ENCODE measurements at regions not wholly inside any gene's neighbourhood (a gene's known extent, or its start where the extent isn't known, plus 50 kb on each side); places are given as distances from the start of the nearest gene placed in this dataset.

GRCh38 chr6:102352552-102352951 lies 959.0 kb downstream of the GRIK2 start:
- intact Hi-C loops (cut with DNase I) = no loop called here
- DNase-seq (ENCODE audit: missing footprints) (no peak), ATAC-seq (no peak)

DNA sequence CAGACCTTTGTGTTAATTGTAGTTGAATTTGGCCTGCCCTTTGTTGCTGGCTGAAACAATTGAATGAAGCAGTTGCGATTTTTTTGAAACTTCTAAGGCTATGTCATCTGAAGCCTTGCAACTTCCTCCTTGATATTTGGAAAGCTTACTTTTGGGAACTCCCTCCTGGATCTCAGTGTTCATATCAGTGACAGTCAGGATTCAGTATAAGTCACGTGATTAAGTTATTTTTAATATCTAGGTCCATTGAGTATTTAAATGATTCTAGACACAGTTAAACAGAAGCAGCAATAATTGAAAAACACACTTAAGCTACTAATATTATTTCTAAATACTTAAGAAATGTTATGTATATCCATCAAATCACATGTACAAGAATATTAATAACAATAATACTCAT lies 951.3 kb downstream of the GRIK2 start:
- DNase-seq (ENCODE audit: missing footprints) (no peak), ATAC-seq (no peak)
- intact Hi-C loops (cut with DNase I) = no loop called here

- ATAC-seq (no peak), DNase-seq (ENCODE audit: missing footprints) (no peak)
- intact Hi-C loops (cut with DNase I) = no loop called here
These were observed 946.8 kb downstream of the GRIK2 start for GRCh38 chr6:102340311-102340710.

GRCh38 chr6:102333736-102334135 lies 940.2 kb downstream of the GRIK2 start:
- intact Hi-C loops (cut with DNase I) = no loop called here
- no peak for ATAC-seq
- DNase-seq (ENCODE audit: missing footprints) = no peak

DNA sequence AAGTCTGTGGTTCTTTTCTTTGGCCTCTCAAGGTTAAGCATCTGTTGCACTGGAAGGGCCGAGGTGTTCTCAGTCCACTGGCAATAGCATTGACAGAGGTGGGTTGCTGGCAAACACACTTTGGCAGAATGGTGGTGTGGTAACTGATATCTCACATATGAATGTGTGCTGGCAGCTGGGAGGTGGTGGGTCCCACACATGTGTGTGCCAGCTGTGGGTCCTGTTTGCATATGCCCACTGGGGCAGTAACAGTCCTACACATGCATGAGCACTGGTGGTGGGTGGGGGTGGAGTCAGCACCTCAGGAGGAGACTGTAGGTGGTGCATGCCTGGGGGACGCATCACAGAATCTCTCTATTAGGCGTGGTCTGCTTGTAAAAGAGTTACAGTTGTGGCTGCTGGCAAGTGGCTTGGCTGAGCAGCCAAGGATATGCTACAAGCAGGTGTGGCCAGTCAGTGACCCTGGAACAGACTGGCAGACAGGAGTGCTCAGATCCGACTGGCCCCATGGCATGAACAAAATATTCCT lies 934.3 kb downstream of the GRIK2 start:
- intact Hi-C loops (cut with DNase I) = no loop called here
- DNase-seq (ENCODE audit: missing footprints) (no peak), ATAC-seq (peak; percentile 13)

GRCh38 chr6:102313699-102314098 lies 920.2 kb downstream of the GRIK2 start:
- DNase-seq (ENCODE audit: missing footprints) = no peak
- no peak for ATAC-seq
- intact Hi-C loops (cut with DNase I) = no loop called here

DNA sequence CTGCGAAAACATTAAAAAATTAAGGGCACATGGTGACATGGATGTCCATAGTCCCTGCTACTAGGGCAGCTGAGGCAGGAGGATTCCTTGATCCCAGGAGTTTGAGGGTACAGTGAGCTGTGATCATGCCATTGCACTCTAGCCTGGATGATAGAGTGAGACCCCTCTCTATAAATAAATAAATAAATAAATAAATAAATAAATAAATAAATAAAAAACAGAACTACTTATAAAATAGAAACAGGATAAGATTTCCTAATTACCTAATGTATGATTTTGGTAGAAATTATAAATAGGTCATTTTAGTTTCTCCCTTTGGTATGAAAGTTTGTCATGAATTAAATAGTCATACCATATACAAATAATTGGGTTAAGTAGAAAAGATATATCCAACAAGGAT lies 916.2 kb downstream of the GRIK2 start:
- intact Hi-C loops (cut with DNase I) = no loop called here
- DNase-seq (ENCODE audit: missing footprints) (no peak), ATAC-seq (no peak)

DNA sequence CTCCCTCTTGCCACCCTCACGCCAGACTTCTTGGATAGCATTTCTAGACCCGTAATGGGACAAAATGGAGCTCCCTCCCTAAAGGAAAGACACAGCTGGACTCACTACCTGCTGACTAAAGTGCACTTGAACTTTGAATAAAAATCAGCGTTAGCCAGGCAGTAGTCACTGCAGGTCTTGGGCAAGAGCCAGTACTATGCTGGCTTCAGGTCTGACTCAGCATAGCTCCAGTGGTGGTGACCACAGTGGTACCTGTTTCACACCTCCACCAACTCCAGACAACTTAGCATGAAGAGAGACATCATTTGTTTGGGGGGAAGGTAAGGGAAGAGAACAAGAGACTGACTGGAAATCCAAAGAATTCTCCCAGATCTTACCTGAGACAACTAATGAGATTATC lies 906.8 kb downstream of the GRIK2 start:
- intact Hi-C loops (cut with DNase I) = no loop called here
- ATAC-seq = no peak
- DNase-seq (ENCODE audit: missing footprints) = no peak

DNA sequence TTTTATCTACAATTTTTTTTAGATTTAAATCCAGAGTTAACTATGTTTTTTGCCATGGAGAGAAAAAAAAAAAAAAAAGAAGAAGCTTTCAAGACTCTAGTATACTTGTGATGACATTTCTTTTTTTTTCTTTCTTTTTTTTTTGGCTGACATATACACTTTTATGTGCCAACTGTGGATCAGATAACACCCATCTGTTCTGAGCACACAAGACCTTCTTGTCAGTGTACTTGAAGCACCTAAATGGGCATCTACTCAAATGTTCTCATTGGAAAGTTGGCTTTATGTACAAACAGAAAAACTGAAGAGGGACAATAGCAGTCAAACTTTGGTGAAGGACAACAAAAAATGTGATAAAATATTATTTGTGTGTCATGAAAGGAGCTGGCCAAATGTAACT lies 904.5 kb downstream of the GRIK2 start:
- intact Hi-C loops (cut with DNase I) = no loop called here

More for the DNA sequence above, 904.5 kb downstream of the GRIK2 start:
- DNase-seq (ENCODE audit: missing footprints) = no peak
- no peak for ATAC-seq

Data from Right ventricle myocardium inferior (tissue), 1 donor.